ENCODE measurements at regions not wholly inside any gene's neighbourhood (a gene's known extent, or its start where the extent isn't known, plus 50 kb on each side); places are given as distances from the start of the nearest gene placed in this dataset.
"Not testable (repeated sequence)": the region's sequence is repeated elsewhere in the genome, so short reads cannot be mapped to it uniquely, and the experiment has no call there.

DNA sequence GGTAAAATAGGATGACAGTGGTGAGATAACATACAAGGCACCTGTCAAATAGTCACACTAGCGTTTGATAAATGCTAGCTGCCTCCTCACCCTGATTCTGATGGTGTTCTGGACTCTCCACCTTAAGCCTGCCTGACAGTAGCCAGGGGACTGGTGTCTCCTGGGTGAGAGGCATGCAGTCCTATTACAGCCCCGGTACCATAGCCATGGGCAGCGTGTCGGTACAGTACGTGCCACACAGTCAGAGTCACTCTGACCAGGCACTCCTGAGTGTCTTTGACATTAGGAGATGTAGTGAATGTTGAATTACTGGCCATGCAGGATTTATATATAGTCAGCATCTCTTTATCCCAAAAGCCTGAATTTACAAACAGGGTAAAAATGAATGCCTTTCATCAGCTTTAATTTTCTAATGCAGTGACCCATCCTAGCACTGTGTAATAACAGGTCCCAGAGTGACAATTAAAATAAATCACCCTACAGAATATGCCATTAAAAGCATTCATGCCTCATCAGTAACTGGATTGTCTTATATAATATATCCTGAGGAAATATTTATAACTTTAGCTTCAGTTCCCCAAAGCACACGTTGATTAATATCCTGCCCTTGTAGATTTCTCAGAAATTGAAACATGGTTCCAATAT lies 760.3 kb upstream of the SOX11 start:
- no peaks in the 10 kb centered on the region for H3K9me3 ChIP-seq
- WGBS, 2 donors: 58 to 68% methylated on average over 6 of the region's 6 CpGs
- no peaks in the 10 kb centered on the region for H3K4me1 ChIP-seq
- DNase-seq (no peak), FAIRE-seq (no peak), ATAC-seq (no peak)
- H3K27me3 ChIP-seq: peaks cover 0 to 3% (median 0%) of the 10 kb centered on the region in 4 donors
- TF ChIP-seq, protein P1, sequence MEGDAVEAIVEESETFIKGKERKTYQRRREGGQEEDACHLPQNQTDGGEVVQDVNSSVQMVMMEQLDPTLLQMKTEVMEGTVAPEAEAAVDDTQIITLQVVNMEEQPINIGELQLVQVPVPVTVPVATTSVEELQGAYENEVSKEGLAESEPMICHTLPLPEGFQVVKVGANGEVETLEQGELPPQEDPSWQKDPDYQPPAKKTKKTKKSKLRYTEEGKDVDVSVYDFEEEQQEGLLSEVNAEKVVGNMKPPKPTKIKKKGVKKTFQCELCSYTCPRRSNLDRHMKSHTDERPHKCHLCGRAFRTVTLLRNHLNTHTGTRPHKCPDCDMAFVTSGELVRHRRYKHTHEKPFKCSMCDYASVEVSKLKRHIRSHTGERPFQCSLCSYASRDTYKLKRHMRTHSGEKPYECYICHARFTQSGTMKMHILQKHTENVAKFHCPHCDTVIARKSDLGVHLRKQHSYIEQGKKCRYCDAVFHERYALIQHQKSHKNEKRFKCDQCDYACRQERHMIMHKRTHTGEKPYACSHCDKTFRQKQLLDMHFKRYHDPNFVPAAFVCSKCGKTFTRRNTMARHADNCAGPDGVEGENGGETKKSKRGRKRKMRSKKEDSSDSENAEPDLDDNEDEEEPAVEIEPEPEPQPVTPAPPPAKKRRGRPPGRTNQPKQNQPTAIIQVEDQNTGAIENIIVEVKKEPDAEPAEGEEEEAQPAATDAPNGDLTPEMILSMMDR (IDR thresholded peaks at IDR 0.05): no peak
- intact Hi-C loops (cut with DNase I): no loop called here
- H3K4me3 ChIP-seq: no peak overlapping the region
- no peak overlapping the region for H3K27ac ChIP-seq
- no peaks in the 10 kb centered on the region for H3K36me3 ChIP-seq

DNA sequence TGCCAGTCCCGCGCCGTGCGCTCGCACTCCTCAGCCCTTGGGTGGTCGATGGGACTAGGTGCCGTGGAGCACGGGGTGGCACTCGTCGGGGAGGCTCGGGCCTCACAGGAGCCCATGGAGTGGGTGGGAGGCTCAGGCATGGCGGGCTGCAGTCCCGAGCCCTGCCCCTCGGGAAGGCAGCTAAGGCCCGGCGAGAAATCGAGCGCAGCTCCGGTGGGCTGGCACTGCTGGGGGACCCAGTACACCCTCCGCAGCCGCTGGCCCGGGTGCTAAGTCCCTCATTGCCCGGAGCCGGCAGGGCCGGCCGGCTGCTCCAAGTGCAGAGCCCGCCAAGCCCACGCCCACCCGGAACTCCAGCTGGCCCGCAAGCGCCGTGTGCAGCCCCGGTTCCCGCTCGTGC lies 756.9 kb upstream of the SOX11 start:
- peak in 1 of 6 donors; percentile 47 for DNase-seq
- ATAC-seq; H3K9me3 ChIP-seq; FAIRE-seq; H3K27me3 ChIP-seq; H3K36me3 ChIP-seq; H3K27ac ChIP-seq; H3K4me3 ChIP-seq; intact Hi-C loops (cut with DNase I); H3K4me1 ChIP-seq: not testable (repeated sequence)
- WGBS, 2 donors: 87 to 93% methylated on average over 21 to 35 of the region's 35 CpGs

DNA sequence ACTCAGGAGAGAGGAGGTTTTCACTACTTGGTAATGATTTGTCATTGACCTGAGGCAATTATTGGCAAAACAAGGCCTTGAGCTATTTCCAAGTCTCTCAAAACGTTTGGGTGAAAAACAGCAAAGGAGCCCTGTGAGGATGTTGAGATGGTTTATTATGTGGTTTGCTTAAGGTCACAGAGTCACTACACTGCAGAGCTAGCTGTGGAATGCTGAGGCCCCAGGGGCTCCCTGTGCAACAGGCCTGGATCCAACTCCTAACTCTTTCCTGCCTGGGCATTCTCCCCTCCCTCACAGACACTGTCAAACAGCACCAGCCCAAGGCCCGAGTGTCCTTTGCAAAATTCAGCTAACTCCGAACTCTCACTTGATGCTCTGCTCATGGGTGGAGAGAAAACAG lies 754.6 kb upstream of the SOX11 start:
- no peak overlapping the region for H3K4me3 ChIP-seq
- H3K9me3 ChIP-seq: no peaks in the 10 kb centered on the region
- intact Hi-C loops (cut with DNase I): no loop called here
- H3K27ac ChIP-seq: no peak overlapping the region
- TF ChIP-seq, protein P1 (IDR thresholded peaks at IDR 0.05): no peak
- ATAC-seq (no peak), FAIRE-seq (no peak), DNase-seq (no peak)
- no peaks in the 10 kb centered on the region for H3K4me1 ChIP-seq
- 31 to 39% methylated on average over 3 of the region's 3 CpGs for WGBS, 2 donors
- no peaks in the 10 kb centered on the region for H3K27me3 ChIP-seq
- no peaks in the 10 kb centered on the region for H3K36me3 ChIP-seq

DNA sequence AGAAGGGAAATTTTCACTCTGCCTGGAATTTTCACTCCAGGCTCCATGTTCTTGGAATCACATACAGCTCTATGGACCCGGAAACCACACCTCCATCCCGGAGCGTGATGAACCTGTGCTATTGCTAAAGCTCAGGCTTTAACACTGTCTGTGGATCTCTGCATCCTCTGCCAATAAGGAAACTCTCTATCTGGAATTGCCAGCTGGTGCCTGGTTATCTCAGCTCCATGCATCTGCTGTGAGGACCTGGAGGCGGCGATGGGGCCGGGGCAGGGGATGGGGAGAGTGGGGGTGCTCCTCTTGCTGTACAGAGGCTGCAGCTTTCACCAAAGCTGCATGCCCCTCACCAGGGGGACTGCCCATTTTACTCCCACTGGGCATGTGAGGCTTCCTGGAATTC lies 754.0 kb upstream of the SOX11 start:
- FAIRE-seq: no peak
- no peaks in the 10 kb centered on the region for H3K4me1 ChIP-seq
- no peak for DNase-seq
- 85 to 90% methylated on average over 6 of the region's 6 CpGs for WGBS, 2 donors
- ATAC-seq: no peak
- no peaks in the 10 kb centered on the region for H3K9me3 ChIP-seq
- H3K27me3 ChIP-seq: no peaks in the 10 kb centered on the region
- TF ChIP-seq, protein P1 (IDR thresholded peaks at IDR 0.05): no peak
- no peak overlapping the region for H3K4me3 ChIP-seq
- H3K27ac ChIP-seq: no peak overlapping the region
- intact Hi-C loops (cut with DNase I): no loop called here
- H3K36me3 ChIP-seq: no peaks in the 10 kb centered on the region

DNA sequence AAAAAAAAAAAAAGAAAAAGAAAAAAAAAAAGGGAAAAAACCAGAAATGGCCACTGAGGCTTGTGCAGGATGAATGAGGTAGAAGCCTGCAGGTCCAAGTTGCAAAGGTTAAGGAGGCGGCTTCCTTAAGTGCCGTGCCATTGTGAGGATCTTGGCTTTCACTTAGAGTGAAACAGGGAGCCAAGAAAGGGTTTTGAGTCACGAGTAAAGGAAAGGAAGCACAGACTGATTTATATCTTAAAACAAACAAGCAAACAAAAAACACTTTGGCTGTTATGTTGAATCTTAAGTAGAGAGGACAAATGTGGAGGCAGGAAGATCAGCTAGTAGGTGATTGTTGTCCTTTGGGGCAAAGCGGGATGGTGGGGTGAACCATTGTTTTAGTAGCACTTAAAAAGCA lies 749.7 kb upstream of the SOX11 start:
- H3K36me3 ChIP-seq: no peaks in the 10 kb centered on the region
- H3K9me3 ChIP-seq: no peaks in the 10 kb centered on the region
- no peak for FAIRE-seq
- 61 to 70% methylated on average over 4 of the region's 4 CpGs for WGBS, 2 donors
- intact Hi-C loops (cut with DNase I): no loop called here
- H3K4me3 ChIP-seq: no peak overlapping the region
- H3K4me1 ChIP-seq: no peaks in the 10 kb centered on the region
- ATAC-seq: no peak
- H3K27me3 ChIP-seq: no peaks in the 10 kb centered on the region
- H3K27ac ChIP-seq: no peak overlapping the region
- TF ChIP-seq, protein P1 (IDR thresholded peaks at IDR 0.05): no peak
- no peak for DNase-seq

Measured in pancreas (tissue), 10 donors.